OCI-LY3 (cell line): ENCODE measurements at regions not wholly inside any gene's neighbourhood (a gene's known extent, or its start where the extent isn't known, plus 50 kb on each side); places are given as distances from the start of the nearest gene placed in this dataset.

ENCODE experiments used
- CTCF ChIP-seq: fragments of 200-600, 300-600 bp; sonication (generic); IDR thresholded peaks from 2 replicates; pipeline ENCODE4 v1.5.1; 2014; ENCODE audit warnings: antibody characterized with exemption, low read length, low read depth
- EZH2phosphoT487 ChIP-seq: fragments of 200-600 bp; shearing (Covaris generic); IDR thresholded peaks from 2 replicates; pipeline ENCODE4 v1.6.1; 2018; ENCODE audit warnings: antibody characterized with exemption, mixed run types, low read depth

DNA sequence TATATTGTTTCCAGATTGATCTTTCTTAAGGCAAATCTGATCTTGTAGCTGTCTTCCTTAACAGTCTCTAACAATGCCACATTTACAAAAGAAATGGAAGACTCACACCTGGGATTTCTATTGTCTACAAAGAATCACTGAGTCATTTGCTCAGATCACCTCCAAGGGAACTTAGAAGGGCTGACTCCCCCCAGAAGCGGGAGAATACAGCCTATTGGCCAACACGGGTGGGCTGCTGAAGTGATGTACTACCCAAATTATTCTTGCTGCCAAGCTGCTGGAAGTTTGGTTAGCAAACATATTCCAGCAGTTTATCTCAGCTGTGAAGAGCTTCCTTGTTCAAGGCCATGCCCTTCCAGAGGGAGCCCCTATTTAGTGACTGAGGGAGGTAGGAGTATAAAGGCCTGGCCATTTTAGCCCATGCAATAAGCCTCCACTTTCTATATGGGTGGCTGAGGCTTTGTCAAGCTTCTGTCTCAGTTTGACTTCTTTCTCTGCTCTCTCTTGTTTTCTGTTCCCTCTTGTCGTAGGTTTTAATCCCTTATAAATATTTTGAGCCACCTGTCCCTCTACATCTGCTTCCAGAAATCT lies 379.4 kb downstream of the PRR16 start:
- TF ChIP-seq CTCF (no peak), EZH2phosphoT487 (no peak)
